Liver (tissue), 8 donors: ENCODE measurements at regions not wholly inside any gene's neighbourhood (a gene's known extent, or its start where the extent isn't known, plus 50 kb on each side); places are given as distances from the start of the nearest gene placed in this dataset.

ENCODE experiments used
- DNase-seq: peaks from one replicate; pipeline ENCODE4 v3.0.0-alpha.2; 2017; ENCODE audit warnings: low spot score
- H3K27ac ChIP-seq, 2 donors: one replicate each; pipeline ENCODE4 v1.7.0; 2013; ENCODE audit warnings: inconsistent platforms in 2 of 2, low read length in 2 of 2, control low read depth in 1 of 2, low read depth in 1 of 2, mild to moderate bottlenecking in 1 of 2
- H3K27me3 ChIP-seq, 4 donors: one replicate each; pipeline versions ENCODE4 v1.6.1 to v1.7.0; 2013; ENCODE audit warnings: low read length in 3 of 4, inconsistent platforms in 1 of 4, mild to moderate bottlenecking in 1 of 4, moderate library complexity in 1 of 4; ENCODE audit not compliant: control insufficient read depth in 4 of 4, insufficient read depth in 4 of 4
- H3K36me3 ChIP-seq, 4 donors: one replicate each; pipeline versions ENCODE4 v1.6.1 to v1.7.0; 2013; ENCODE audit warnings: low read length in 3 of 4, mild to moderate bottlenecking in 3 of 4, low read depth in 1 of 4, moderate library complexity in 1 of 4; ENCODE audit not compliant: control insufficient read depth in 4 of 4, insufficient read depth in 3 of 4
- H3K4me1 ChIP-seq, 4 donors: one replicate each; pipeline versions ENCODE4 v1.6.1 to v1.7.0; 2013; ENCODE audit warnings: low read length in 3 of 4, mild to moderate bottlenecking in 3 of 4, moderate library complexity in 1 of 4; ENCODE audit not compliant: control insufficient read depth in 4 of 4, insufficient read depth in 4 of 4
- H3K4me3 ChIP-seq, 3 donors: one replicate each; pipeline versions ENCODE4 v1.6.1 to v1.7.0; 2013; ENCODE audit warnings: low read length in 3 of 3, control low read depth in 1 of 3, low read depth in 1 of 3, mild to moderate bottlenecking in 1 of 3
- H3K9ac ChIP-seq, 2 donors: one replicate each; pipeline ENCODE4 v1.7.0; 2013; ENCODE audit warnings: low read length in 2 of 2, mild to moderate bottlenecking in 2 of 2, moderate library complexity in 2 of 2, control low read depth in 1 of 2, low read depth in 1 of 2
- H3K9me3 ChIP-seq, 4 donors: one replicate each; pipeline versions ENCODE4 v1.6.1 to v1.7.0; 2013; ENCODE audit warnings: low read length in 3 of 4; ENCODE audit not compliant: control insufficient read depth in 4 of 4
- EGR1 ChIP-seq, 2 donors: IDR thresholded peaks; 2 replicates each; pipeline ENCODE4 v1.6.1; 2016 to 2018; ENCODE audit warnings: antibody characterized with exemption in 2 of 2, low read depth in 2 of 2
- FOXA1 ChIP-seq: IDR thresholded peaks from 2 replicates; pipeline ENCODE4 v1.6.1; 2016; ENCODE audit warnings: antibody characterized with exemption
- GABPA ChIP-seq, 2 donors: IDR thresholded peaks in 1 of 2; conservative IDR thresholded peaks in 1 of 2; 2 replicates each; pipeline ENCODE4 v1.6.1; 2016; ENCODE audit warnings: antibody characterized with exemption in 2 of 2, mild to moderate bottlenecking in 1 of 2, moderate library complexity in 1 of 2
- HNF4A ChIP-seq, 2 donors: conservative IDR thresholded peaks; 2 replicates each; pipeline ENCODE4 v1.6.1; 2016; ENCODE audit warnings: antibody characterized with exemption in 2 of 2, mild to moderate bottlenecking in 2 of 2
- JUND ChIP-seq, 2 donors: IDR thresholded peaks; 2 replicates each; pipeline ENCODE4 v1.6.1; 2016; ENCODE audit warnings: antibody characterized with exemption in 2 of 2
- MAX ChIP-seq: IDR thresholded peaks from 2 replicates; pipeline ENCODE4 v1.6.1; 2016; ENCODE audit warnings: antibody characterized with exemption
- NR2F2 ChIP-seq: IDR thresholded peaks from 2 replicates; pipeline ENCODE4 v1.6.1; 2016; ENCODE audit warnings: antibody characterized with exemption
- RAD21 ChIP-seq, 2 donors: IDR thresholded peaks; 2 replicates each; pipeline ENCODE4 v1.6.1; 2016; ENCODE audit warnings: antibody characterized with exemption in 2 of 2, mild to moderate bottlenecking in 2 of 2
- RXRA ChIP-seq, 2 donors: IDR thresholded peaks; 2 replicates each; pipeline ENCODE4 v1.6.1; 2017 to 2018; ENCODE audit warnings: antibody characterized with exemption in 2 of 2, mild to moderate bottlenecking in 1 of 2
- SP1 ChIP-seq: IDR thresholded peaks from 2 replicates; pipeline ENCODE4 v1.6.1; 2018; ENCODE audit warnings: antibody characterized with exemption, mild to moderate bottlenecking
- TAF1 ChIP-seq: conservative IDR thresholded peaks from 2 replicates; pipeline ENCODE4 v1.6.1; 2016; ENCODE audit warnings: antibody characterized with exemption, mild to moderate bottlenecking
- YY1 ChIP-seq: IDR thresholded peaks from 2 replicates; pipeline ENCODE4 v1.6.1; 2016; ENCODE audit warnings: antibody characterized with exemption, mild to moderate bottlenecking
- WGBS: extraction: QIAGEN DNeasy Blood & Tissue Kit; methylation state at CpG from one replicate; pipeline ENCODE4 v1.1.7; 2013; 5-methylcytosine and 5-hydroxymethylcytosine counted together
- TF ChIP-seq, protein P1 (sequence below): fragments of 150-350 bp; IDR thresholded peaks from 2 replicates; pipeline ENCODE4 v1.5.1; 2017; ENCODE audit warnings: improper control_type of control experiment, low read depth, low read length; ENCODE audit not compliant: missing input control
- TF ChIP-seq, protein P2 (sequence below): IDR thresholded peaks from 2 replicates; pipeline ENCODE4 v1.6.1; 2016; ENCODE audit warnings: antibody characterized with exemption, mild to moderate bottlenecking
- TF ChIP-seq, protein P3 (sequence below): IDR thresholded peaks from 2 replicates; pipeline ENCODE4 v1.6.1; 2016; ENCODE audit warnings: antibody characterized with exemption
- TF ChIP-seq, protein P4 (sequence below): IDR thresholded peaks from 2 replicates; pipeline ENCODE4 v1.6.1; 2016; ENCODE audit warnings: antibody characterized with exemption
- donor health status: healthy.
- donor health status: healthy.
- donor health status: healthy.
- donor health status: healthy.
- donor health status: healthy.

DNA sequence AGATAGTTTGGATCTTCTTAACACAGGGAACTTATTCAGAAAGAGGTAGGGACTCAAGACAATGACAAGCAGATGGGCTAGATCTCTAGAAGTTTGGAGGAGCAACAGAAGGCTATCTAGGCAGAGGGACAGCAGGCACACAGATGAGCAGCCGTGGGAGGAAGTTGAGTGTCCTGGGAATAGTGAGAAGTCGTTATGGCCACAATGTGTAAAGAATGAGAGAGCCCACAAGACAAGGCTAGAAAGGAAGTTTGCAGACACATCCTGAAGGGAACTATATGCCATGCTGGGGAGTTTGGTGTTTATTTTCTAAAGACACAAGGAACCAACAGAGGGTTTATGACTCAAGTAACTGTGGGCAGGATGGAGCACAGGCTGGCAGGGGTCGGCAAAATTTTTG is 160.6 kb downstream of the PALM2AKAP2 start:
- Histone ChIP-seq H3K27ac (no peak overlapping the region), H3K9ac (no peak overlapping the region), H3K4me3 (no peak overlapping the region), H3K9me3 (no peaks in the 10 kb centered on the region), H3K27me3 (no peaks in the 10 kb centered on the region), H3K36me3 (peaks cover 0 to 15% (median 5%) of the 10 kb centered on the region in 4 donors), H3K4me1 (peaks cover 0 to 9% (median 6%) of the 10 kb centered on the region in 4 donors)
- DNase-seq: no peak
- TF ChIP-seq, protein P1, sequence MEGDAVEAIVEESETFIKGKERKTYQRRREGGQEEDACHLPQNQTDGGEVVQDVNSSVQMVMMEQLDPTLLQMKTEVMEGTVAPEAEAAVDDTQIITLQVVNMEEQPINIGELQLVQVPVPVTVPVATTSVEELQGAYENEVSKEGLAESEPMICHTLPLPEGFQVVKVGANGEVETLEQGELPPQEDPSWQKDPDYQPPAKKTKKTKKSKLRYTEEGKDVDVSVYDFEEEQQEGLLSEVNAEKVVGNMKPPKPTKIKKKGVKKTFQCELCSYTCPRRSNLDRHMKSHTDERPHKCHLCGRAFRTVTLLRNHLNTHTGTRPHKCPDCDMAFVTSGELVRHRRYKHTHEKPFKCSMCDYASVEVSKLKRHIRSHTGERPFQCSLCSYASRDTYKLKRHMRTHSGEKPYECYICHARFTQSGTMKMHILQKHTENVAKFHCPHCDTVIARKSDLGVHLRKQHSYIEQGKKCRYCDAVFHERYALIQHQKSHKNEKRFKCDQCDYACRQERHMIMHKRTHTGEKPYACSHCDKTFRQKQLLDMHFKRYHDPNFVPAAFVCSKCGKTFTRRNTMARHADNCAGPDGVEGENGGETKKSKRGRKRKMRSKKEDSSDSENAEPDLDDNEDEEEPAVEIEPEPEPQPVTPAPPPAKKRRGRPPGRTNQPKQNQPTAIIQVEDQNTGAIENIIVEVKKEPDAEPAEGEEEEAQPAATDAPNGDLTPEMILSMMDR: no peak
- TF ChIP-seq HNF4A (conservative IDR thresholded peaks at IDR 0.05) (no peak), RXRA (IDR thresholded peaks at IDR 0.05) (no peak), MAX (no peak)
- TF ChIP-seq, protein P2, sequence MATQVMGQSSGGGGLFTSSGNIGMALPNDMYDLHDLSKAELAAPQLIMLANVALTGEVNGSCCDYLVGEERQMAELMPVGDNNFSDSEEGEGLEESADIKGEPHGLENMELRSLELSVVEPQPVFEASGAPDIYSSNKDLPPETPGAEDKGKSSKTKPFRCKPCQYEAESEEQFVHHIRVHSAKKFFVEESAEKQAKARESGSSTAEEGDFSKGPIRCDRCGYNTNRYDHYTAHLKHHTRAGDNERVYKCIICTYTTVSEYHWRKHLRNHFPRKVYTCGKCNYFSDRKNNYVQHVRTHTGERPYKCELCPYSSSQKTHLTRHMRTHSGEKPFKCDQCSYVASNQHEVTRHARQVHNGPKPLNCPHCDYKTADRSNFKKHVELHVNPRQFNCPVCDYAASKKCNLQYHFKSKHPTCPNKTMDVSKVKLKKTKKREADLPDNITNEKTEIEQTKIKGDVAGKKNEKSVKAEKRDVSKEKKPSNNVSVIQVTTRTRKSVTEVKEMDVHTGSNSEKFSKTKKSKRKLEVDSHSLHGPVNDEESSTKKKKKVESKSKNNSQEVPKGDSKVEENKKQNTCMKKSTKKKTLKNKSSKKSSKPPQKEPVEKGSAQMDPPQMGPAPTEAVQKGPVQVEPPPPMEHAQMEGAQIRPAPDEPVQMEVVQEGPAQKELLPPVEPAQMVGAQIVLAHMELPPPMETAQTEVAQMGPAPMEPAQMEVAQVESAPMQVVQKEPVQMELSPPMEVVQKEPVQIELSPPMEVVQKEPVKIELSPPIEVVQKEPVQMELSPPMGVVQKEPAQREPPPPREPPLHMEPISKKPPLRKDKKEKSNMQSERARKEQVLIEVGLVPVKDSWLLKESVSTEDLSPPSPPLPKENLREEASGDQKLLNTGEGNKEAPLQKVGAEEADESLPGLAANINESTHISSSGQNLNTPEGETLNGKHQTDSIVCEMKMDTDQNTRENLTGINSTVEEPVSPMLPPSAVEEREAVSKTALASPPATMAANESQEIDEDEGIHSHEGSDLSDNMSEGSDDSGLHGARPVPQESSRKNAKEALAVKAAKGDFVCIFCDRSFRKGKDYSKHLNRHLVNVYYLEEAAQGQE: no peak
- TF ChIP-seq, protein P3, sequence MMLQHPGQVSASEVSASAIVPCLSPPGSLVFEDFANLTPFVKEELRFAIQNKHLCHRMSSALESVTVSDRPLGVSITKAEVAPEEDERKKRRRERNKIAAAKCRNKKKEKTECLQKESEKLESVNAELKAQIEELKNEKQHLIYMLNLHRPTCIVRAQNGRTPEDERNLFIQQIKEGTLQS: no peak
- 77% methylated on average over 3 of the region's 3 CpGs for WGBS

DNA sequence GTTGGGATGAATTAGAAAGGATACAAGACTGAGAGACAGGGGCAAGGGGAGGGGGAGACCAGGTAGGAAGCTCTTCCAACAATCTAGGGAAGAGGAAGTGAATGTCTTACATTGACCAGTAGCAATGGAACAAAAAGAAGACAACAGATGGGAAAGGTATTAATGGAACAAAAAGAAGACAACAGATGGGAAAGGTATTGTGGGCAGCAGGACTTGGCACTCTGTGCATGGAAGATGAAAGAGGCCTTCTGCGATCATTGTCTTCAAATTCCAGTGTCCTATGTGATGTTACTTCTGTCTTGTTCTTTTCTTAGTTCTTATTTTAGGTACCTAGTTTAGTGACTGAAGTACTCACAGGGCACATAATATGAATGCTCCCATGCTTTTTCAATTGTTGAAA is 161.8 kb downstream of the PALM2AKAP2 start:
- H3K4me1 ChIP-seq: peaks cover 0 to 9% (median 6%) of the 10 kb centered on the region in 4 donors
- H3K36me3 ChIP-seq: peaks cover 0 to 15% (median 5%) of the 10 kb centered on the region in 4 donors
- H3K4me3 ChIP-seq: no peak overlapping the region
- no peak overlapping the region for H3K27ac ChIP-seq
- TF ChIP-seq RAD21 (IDR thresholded peaks at IDR 0.05) (no peak), TAF1 (no peak), NR2F2 (no peak), YY1 (no peak), FOXA1 (no peak), GABPA (IDR thresholded peaks at IDR 0.05 in 1 of 2, conservative IDR thresholded peaks at IDR 0.05 in 1 of 2) (no peak), SP1 (no peak), JUND (IDR thresholded peaks at IDR 0.05) (no peak), MAX (no peak), RXRA (IDR thresholded peaks at IDR 0.05) (no peak), EGR1 (IDR thresholded peaks at IDR 0.05; ENCODE audit: low read depth in 2 of 2) (no peak), HNF4A (conservative IDR thresholded peaks at IDR 0.05) (no peak)
- TF ChIP-seq, protein P3: no peak
- TF ChIP-seq, protein P4, sequence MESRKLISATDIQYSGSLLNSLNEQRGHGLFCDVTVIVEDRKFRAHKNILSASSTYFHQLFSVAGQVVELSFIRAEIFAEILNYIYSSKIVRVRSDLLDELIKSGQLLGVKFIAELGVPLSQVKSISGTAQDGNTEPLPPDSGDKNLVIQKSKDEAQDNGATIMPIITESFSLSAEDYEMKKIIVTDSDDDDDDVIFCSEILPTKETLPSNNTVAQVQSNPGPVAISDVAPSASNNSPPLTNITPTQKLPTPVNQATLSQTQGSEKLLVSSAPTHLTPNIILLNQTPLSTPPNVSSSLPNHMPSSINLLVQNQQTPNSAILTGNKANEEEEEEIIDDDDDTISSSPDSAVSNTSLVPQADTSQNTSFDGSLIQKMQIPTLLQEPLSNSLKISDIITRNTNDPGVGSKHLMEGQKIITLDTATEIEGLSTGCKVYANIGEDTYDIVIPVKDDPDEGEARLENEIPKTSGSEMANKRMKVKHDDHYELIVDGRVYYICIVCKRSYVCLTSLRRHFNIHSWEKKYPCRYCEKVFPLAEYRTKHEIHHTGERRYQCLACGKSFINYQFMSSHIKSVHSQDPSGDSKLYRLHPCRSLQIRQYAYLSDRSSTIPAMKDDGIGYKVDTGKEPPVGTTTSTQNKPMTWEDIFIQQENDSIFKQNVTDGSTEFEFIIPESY: no peak
- TF ChIP-seq, protein P2: no peak
- TF ChIP-seq, protein P1: no peak
- 98% methylated on average over 1 of the region's 1 CpG for WGBS
- no peaks in the 10 kb centered on the region for H3K27me3 ChIP-seq
- H3K9me3 ChIP-seq: no peaks in the 10 kb centered on the region
- no peak overlapping the region for H3K9ac ChIP-seq
- DNase-seq: no peak
